CD4-positive, CD25-positive, alpha-beta regulatory T cell (primary cell): ENCODE measurements at regions not wholly inside any gene's neighbourhood (a gene's known extent, or its start where the extent isn't known, plus 50 kb on each side); places are given as distances from the start of the nearest gene placed in this dataset.

Experiments used
- ATAC-seq, 2 donors: fragments of 150-1000 bp; cut with Tn5 transposase; one replicate each; pipeline ENCODE4 v1.10.0; 2021; ENCODE audit warnings: low read depth in 2 of 2, moderate number of reproducible peaks in 2 of 2, moderate library complexity in 1 of 2
- DNase-seq, 3 donors: peaks; one replicate each; pipeline versions ENCODE4 v3.0.0 to v3.0.0-alpha.2; 2012 to 2022; ENCODE audit warnings: mixed read lengths in 1 of 3
- H3K27ac ChIP-seq: one replicate; pipeline ENCODE4 v1.7.0; 2013; ENCODE audit warnings: mild to moderate bottlenecking, low read length; ENCODE audit not compliant: insufficient read depth, poor library complexity, severe bottlenecking
- H3K27me3 ChIP-seq: one replicate; pipeline ENCODE4 v1.7.0; 2013; ENCODE audit warnings: low read length; ENCODE audit not compliant: control insufficient read depth, insufficient read depth
- H3K36me3 ChIP-seq: one replicate; pipeline ENCODE4 v1.7.0; 2013; ENCODE audit warnings: mild to moderate bottlenecking, low read length, moderate library complexity; ENCODE audit not compliant: control insufficient read depth, insufficient read depth
- H3K4me1 ChIP-seq: 2 replicates; pipeline ENCODE4 v1.7.0; 2013; ENCODE audit warnings: mild to moderate bottlenecking, low read length; ENCODE audit not compliant: insufficient read depth, control insufficient read depth, poor library complexity, severe bottlenecking
- H3K4me3 ChIP-seq: one replicate; pipeline ENCODE4 v1.7.0; 2013; ENCODE audit warnings: low read depth, mild to moderate bottlenecking, low read length, moderate library complexity
- H3K9me3 ChIP-seq, 2 experiments: 1 replicate in 1 of 2; 2 replicates in 1 of 2; pipeline ENCODE4 v1.7.0; 2013; ENCODE audit warnings: low read length in 2 of 2, mild to moderate bottlenecking in 1 of 2, moderate library complexity in 1 of 2; ENCODE audit not compliant: control insufficient read depth in 2 of 2
- H3K27ac Mint-ChIP-seq, 3 donors: one replicate each; pipeline ENCODE4 v1.8.0; 2020 to 2022; ENCODE audit warnings: mild to moderate bottlenecking in 3 of 3, mixed read lengths in 3 of 3, moderate library complexity in 2 of 3
- H3K27me3 Mint-ChIP-seq: one replicate; pipeline ENCODE4 v1.8.0; 2022; ENCODE audit warnings: mild to moderate bottlenecking, mixed read lengths
- H3K36me3 Mint-ChIP-seq: one replicate; pipeline ENCODE4 v1.8.0; 2020; ENCODE audit warnings: mixed read lengths
- H3K4me1 Mint-ChIP-seq, 4 donors: one replicate each; pipeline ENCODE4 v1.8.0; 2020 to 2022; ENCODE audit warnings: mixed read lengths in 4 of 4, mild to moderate bottlenecking in 1 of 4
- H3K4me3 Mint-ChIP-seq, 4 donors: one replicate each; pipeline ENCODE4 v1.8.0; 2020 to 2022; ENCODE audit warnings: mild to moderate bottlenecking in 4 of 4, mixed read lengths in 4 of 4, moderate library complexity in 3 of 4
- H3K9me3 Mint-ChIP-seq, 7 donors: one replicate each; pipeline ENCODE4 v1.8.0; 2020 to 2022; ENCODE audit warnings: mixed read lengths in 7 of 7, mild to moderate bottlenecking in 3 of 7, moderate library complexity in 2 of 7

GRCh38 chr14:34331728-34332623 lies 130.1 kb downstream of the SPTSSA start:
- Mint-ChIP-seq H3K27ac (no peak overlapping the region), H3K4me3 (peak overlapping the region in 1 of 4 donors; percentile 2), H3K9me3 (no peaks in the 10 kb centered on the region), H3K4me1 (peaks cover 5 to 13% (median 9%) of the 10 kb centered on the region in 4 donors), H3K27me3 (peaks cover 4% of the 10 kb centered on the region), H3K36me3 (no peaks in the 10 kb centered on the region)
- Histone ChIP-seq H3K4me1 (no peaks in the 10 kb centered on the region), H3K9me3 (no peaks in the 10 kb centered on the region), H3K27ac (no peak overlapping the region), H3K36me3 (no peaks in the 10 kb centered on the region), H3K4me3 (no peak overlapping the region), H3K27me3 (no peaks in the 10 kb centered on the region)
- peak; percentile 52 to 69 for ATAC-seq
- DNase-seq: peak; percentile 8 to 66 (median 41)

GRCh38 chr14:34330846-34331245 lies 131.2 kb downstream of the SPTSSA start:
- Mint-ChIP-seq H3K27ac (no peak overlapping the region), H3K9me3 (no peaks in the 10 kb centered on the region), H3K36me3 (no peaks in the 10 kb centered on the region), H3K4me3 (no peak overlapping the region), H3K27me3 (peaks cover 9% of the 10 kb centered on the region), H3K4me1 (peaks cover 4 to 8% (median 7%) of the 10 kb centered on the region in 4 donors)
- Histone ChIP-seq H3K36me3 (no peaks in the 10 kb centered on the region), H3K4me3 (no peak overlapping the region), H3K27me3 (no peaks in the 10 kb centered on the region), H3K4me1 (no peaks in the 10 kb centered on the region), H3K9me3 (no peaks in the 10 kb centered on the region), H3K27ac (no peak overlapping the region)
- no peak for ATAC-seq
- DNase-seq: no peak

GRCh38 chr14:34329301-34329700 lies 132.7 kb downstream of the SPTSSA start:
- H3K27ac Mint-ChIP-seq: no peak overlapping the region
- no peaks in the 10 kb centered on the region for H3K9me3 ChIP-seq
- no peaks in the 10 kb centered on the region for H3K36me3 ChIP-seq
- peaks cover 0 to 6% (median 5%) of the 10 kb centered on the region in 4 donors for H3K4me1 Mint-ChIP-seq
- no peaks in the 10 kb centered on the region for H3K9me3 Mint-ChIP-seq
- H3K27me3 ChIP-seq: no peaks in the 10 kb centered on the region
- H3K36me3 Mint-ChIP-seq: no peaks in the 10 kb centered on the region
- no peak overlapping the region for H3K4me3 ChIP-seq
- DNase-seq (no peak), ATAC-seq (no peak)
- peaks cover 9% of the 10 kb centered on the region for H3K27me3 Mint-ChIP-seq
- H3K4me3 Mint-ChIP-seq: no peak overlapping the region
- no peak overlapping the region for H3K27ac ChIP-seq
- no peaks in the 10 kb centered on the region for H3K4me1 ChIP-seq

- H3K4me1 Mint-ChIP-seq: peaks cover 0 to 8% (median 5%) of the 10 kb centered on the region in 4 donors
- H3K4me3 Mint-ChIP-seq: no peak overlapping the region
- Histone ChIP-seq H3K4me1 (no peaks in the 10 kb centered on the region), H3K27ac (no peak overlapping the region), H3K36me3 (no peaks in the 10 kb centered on the region), H3K4me3 (no peak overlapping the region), H3K9me3 (no peaks in the 10 kb centered on the region), H3K27me3 (no peaks in the 10 kb centered on the region)
- no peak overlapping the region for H3K27ac Mint-ChIP-seq
- no peaks in the 10 kb centered on the region for H3K9me3 Mint-ChIP-seq
- H3K36me3 Mint-ChIP-seq: no peaks in the 10 kb centered on the region
- DNase-seq (no peak), ATAC-seq (no peak)
- peaks cover 9% of the 10 kb centered on the region for H3K27me3 Mint-ChIP-seq
Observed at GRCh38 chr14:34328178-34328577, 133.9 kb downstream of the SPTSSA start.

- peaks cover 9% of the 10 kb centered on the region for H3K27me3 Mint-ChIP-seq
- peaks cover 0 to 4% (median 3%) of the 10 kb centered on the region in 4 donors for H3K4me1 Mint-ChIP-seq
- no peak overlapping the region for H3K27ac Mint-ChIP-seq
- ATAC-seq (no peak), DNase-seq (no peak)
- Histone ChIP-seq H3K4me1 (no peaks in the 10 kb centered on the region), H3K4me3 (no peak overlapping the region), H3K36me3 (no peaks in the 10 kb centered on the region), H3K27ac (no peak overlapping the region), H3K9me3 (no peaks in the 10 kb centered on the region), H3K27me3 (no peaks in the 10 kb centered on the region)
- H3K36me3 Mint-ChIP-seq: no peaks in the 10 kb centered on the region
- H3K4me3 Mint-ChIP-seq: no peak overlapping the region
- no peaks in the 10 kb centered on the region for H3K9me3 Mint-ChIP-seq
Observed at GRCh38 chr14:34325493-34325892, 136.5 kb downstream of the SPTSSA start.

GRCh38 chr14:34324363-34324795 lies 137.7 kb downstream of the SPTSSA start:
- Mint-ChIP-seq H3K27me3 (peaks cover 9% of the 10 kb centered on the region), H3K36me3 (no peaks in the 10 kb centered on the region), H3K4me1 (peaks cover 0 to 4% (median 3%) of the 10 kb centered on the region in 4 donors), H3K4me3 (no peak overlapping the region), H3K9me3 (no peaks in the 10 kb centered on the region), H3K27ac (no peak overlapping the region)
- DNase-seq: peak in 2 of 3 donors; percentile 22 to 47
- H3K4me1 ChIP-seq: no peaks in the 10 kb centered on the region
- H3K36me3 ChIP-seq: no peaks in the 10 kb centered on the region
- no peak overlapping the region for H3K27ac ChIP-seq
- H3K27me3 ChIP-seq: no peaks in the 10 kb centered on the region
- no peaks in the 10 kb centered on the region for H3K9me3 ChIP-seq
- no peak overlapping the region for H3K4me3 ChIP-seq
- peak in 1 of 2 donors; percentile 54 for ATAC-seq

- H3K27me3 ChIP-seq: no peaks in the 10 kb centered on the region
- Mint-ChIP-seq H3K4me1 (peaks cover 0 to 4% (median 3%) of the 10 kb centered on the region in 4 donors), H3K4me3 (no peak overlapping the region), H3K27ac (no peak overlapping the region), H3K27me3 (peaks cover 5% of the 10 kb centered on the region), H3K36me3 (no peaks in the 10 kb centered on the region), H3K9me3 (no peaks in the 10 kb centered on the region)
- ATAC-seq (peak; percentile 64 to 67), DNase-seq (peak; percentile 52 to 70 (median 54))
- no peaks in the 10 kb centered on the region for H3K4me1 ChIP-seq
- H3K9me3 ChIP-seq: no peaks in the 10 kb centered on the region
- H3K4me3 ChIP-seq: no peak overlapping the region
- H3K27ac ChIP-seq: no peak overlapping the region
- no peaks in the 10 kb centered on the region for H3K36me3 ChIP-seq
Observed at GRCh38 chr14:34322940-34323418, 139.1 kb downstream of the SPTSSA start.
